ENCODE measurements at regions not wholly inside any gene's neighbourhood (a gene's known extent, or its start where the extent isn't known, plus 50 kb on each side); places are given as distances from the start of the nearest gene placed in this dataset.

- TF ChIP-seq CTCF (IDR thresholded peaks at IDR 0.05; ENCODE audit: borderline replicate concordance, extremely low read depth, low read length, poor library complexity, severe bottlenecking) (no peak), EZH2 (IDR thresholded peaks at IDR 0.05; ENCODE audit: borderline replicate concordance, low read depth, low read length, severe bottlenecking) (no peak)
Observed at GRCh38 chr11:130671801-130672700, 223.6 kb downstream of the ADAMTS15 start.
